ENCODE measurements at regions not wholly inside any gene's neighbourhood (a gene's known extent, or its start where the extent isn't known, plus 50 kb on each side); places are given as distances from the start of the nearest gene placed in this dataset.

DNA sequence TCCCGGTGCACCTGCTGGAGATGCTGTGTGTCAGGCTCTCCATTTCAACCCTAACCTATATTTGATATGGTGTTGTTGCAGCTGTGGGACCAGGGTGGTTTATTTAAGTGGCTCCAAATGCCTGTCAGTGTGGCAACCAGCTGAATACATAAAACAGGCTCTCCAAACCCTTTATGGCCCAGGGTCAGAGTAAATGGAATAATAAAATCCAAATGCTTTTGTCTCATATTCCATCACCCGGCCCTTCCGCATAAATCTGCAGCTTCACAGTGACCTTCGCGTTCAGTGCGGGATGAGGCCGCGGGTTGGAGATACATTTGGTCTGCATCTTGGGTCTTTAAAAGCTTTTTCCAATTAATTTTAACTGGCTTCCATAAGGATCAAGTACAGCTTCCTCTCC lies 382.1 kb upstream of the NR2F2 start:
- TF ChIP-seq, protein P1, sequence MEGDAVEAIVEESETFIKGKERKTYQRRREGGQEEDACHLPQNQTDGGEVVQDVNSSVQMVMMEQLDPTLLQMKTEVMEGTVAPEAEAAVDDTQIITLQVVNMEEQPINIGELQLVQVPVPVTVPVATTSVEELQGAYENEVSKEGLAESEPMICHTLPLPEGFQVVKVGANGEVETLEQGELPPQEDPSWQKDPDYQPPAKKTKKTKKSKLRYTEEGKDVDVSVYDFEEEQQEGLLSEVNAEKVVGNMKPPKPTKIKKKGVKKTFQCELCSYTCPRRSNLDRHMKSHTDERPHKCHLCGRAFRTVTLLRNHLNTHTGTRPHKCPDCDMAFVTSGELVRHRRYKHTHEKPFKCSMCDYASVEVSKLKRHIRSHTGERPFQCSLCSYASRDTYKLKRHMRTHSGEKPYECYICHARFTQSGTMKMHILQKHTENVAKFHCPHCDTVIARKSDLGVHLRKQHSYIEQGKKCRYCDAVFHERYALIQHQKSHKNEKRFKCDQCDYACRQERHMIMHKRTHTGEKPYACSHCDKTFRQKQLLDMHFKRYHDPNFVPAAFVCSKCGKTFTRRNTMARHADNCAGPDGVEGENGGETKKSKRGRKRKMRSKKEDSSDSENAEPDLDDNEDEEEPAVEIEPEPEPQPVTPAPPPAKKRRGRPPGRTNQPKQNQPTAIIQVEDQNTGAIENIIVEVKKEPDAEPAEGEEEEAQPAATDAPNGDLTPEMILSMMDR (IDR thresholded peaks at IDR 0.05; ENCODE audit: low read length), result no peak
- TF ChIP-seq EZH2 (optimal IDR thresholded peaks at IDR 0.05; ENCODE audit: low read depth, low read length), result no peak

Measured in MM.1S (cell line).